GM21723 (cell line): ENCODE measurements at regions not wholly inside any gene's neighbourhood (a gene's known extent, or its start where the extent isn't known, plus 50 kb on each side); places are given as distances from the start of the nearest gene placed in this dataset.
"Not testable (repeated sequence)": the region's sequence is repeated elsewhere in the genome, so short reads cannot be mapped to it uniquely, and the experiment has no call there.

Experiments
- ATAC-seq: cut with Tn5 transposase; IDR thresholded peaks from one replicate; pipeline ENCODE4 v1.9.1; 2021; ENCODE audit warnings: mild to moderate bottlenecking, moderate library complexity; ENCODE audit not compliant: unreplicated experiment

GRCh38 chr4:126742885-126743284, 889.9 kb upstream of the INTU start:
- no peak for ATAC-seq

- ATAC-seq, result no peak
Observed at GRCh38 chr4:126748736-126749135, 884.0 kb upstream of the INTU start.

- ATAC-seq, result no peak
Observed at GRCh38 chr4:126750723-126751122, 882.0 kb upstream of the INTU start.

GRCh38 chr4:126752126-126752525, 880.6 kb upstream of the INTU start:
- no peak for ATAC-seq

- ATAC-seq, result no peak
Observed at GRCh38 chr4:126752702-126753101, 880.1 kb upstream of the INTU start.

GRCh38 chr4:126753592-126753991, 879.2 kb upstream of the INTU start:
- no peak for ATAC-seq

GRCh38 chr4:126755506-126755905, 877.3 kb upstream of the INTU start:
- ATAC-seq, result no peak

GRCh38 chr4:126756050-126756829, 876.5 kb upstream of the INTU start:
- no peak for ATAC-seq

- no peak for ATAC-seq
Observed at GRCh38 chr4:126757219-126757618, 875.5 kb upstream of the INTU start.

- no peak for ATAC-seq
Observed at GRCh38 chr4:126758493-126758892, 874.3 kb upstream of the INTU start.

- no peak for ATAC-seq
Observed at GRCh38 chr4:126761947-126762662, 870.7 kb upstream of the INTU start.

- no peak for ATAC-seq
Observed at GRCh38 chr4:126762663-126763247, 870.0 kb upstream of the INTU start.

GRCh38 chr4:126766241-126766640, 866.5 kb upstream of the INTU start:
- ATAC-seq, result no peak

- ATAC-seq, result no peak
Observed at GRCh38 chr4:126768338-126768737, 864.4 kb upstream of the INTU start.

GRCh38 chr4:126770811-126771553, 861.8 kb upstream of the INTU start:
- ATAC-seq, result not testable (repeated sequence)

- ATAC-seq, result not testable (repeated sequence)
Observed at GRCh38 chr4:126771618-126772017, 861.1 kb upstream of the INTU start.

GRCh38 chr4:126772662-126773061, 860.1 kb upstream of the INTU start:
- no peak for ATAC-seq

- ATAC-seq, result no peak
Observed at GRCh38 chr4:126775485-126776106, 857.2 kb upstream of the INTU start.

- no peak for ATAC-seq
Observed at GRCh38 chr4:126776361-126776760, 856.4 kb upstream of the INTU start.

- ATAC-seq, result no peak
Observed at GRCh38 chr4:126777649-126778048, 855.1 kb upstream of the INTU start.

GRCh38 chr4:126778348-126778747, 854.4 kb upstream of the INTU start:
- ATAC-seq, result no peak
